ENCODE measurements at regions not wholly inside any gene's neighbourhood (a gene's known extent, or its start where the extent isn't known, plus 50 kb on each side); places are given as distances from the start of the nearest gene placed in this dataset.

DNA sequence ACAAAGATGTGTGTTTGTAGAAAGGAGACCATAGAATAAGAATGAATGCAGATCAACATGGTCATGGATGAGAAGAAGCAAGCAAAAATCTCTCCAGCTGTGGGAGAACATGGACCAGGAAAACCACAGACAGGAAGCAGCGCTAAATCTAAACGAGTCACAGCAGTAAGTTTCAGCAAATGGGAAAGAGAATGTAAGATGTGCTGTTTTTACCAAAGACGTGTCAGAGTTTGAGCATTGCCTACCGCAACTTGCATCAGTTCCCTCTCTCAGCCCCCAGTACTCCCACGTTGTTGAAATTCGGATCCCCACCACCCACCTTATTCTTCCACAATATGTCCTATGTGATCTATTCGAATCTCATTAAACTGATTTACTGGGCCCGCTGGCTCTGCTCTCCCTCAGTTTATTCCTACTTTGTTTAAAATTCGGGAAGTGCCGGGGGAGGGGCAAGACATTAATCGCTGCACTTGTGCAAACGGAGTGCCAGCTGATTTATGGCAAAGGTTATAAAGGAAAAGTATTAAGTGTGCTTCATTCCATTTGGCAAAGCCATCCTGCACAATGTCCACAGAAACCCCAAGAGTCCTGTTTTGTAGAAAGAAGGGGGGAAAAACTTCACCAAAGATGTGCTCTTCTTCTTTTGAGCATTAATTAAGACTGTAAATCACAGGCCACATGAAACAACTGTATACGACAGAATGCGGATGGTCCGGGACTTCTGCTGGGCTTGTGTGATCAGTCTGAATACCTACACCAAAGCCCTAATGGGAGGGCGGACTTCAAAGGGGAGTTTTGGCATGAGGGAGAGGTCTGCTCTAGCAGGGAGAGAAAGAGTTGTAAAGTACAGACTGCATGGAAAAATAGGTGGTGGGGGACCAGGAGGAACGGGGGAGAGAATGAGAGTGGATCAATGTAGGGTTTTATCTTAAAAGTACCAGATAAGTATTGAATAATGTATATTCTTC, 59.1 kb upstream of the PRDM1 start:
- no peak for FAIRE-seq
- no peaks in the 10 kb centered on the region for H3K36me3 ChIP-seq (ENCODE audit: insufficient read depth, low read length)
- H3K36me3 Mint-ChIP-seq (ENCODE audit: low read depth, unreplicated experiment) = no peaks in the 10 kb centered on the region
- H4K20me1 ChIP-seq (ENCODE audit: insufficient read depth, low read length) = no peaks in the 10 kb centered on the region
- H3K4me2 ChIP-seq (ENCODE audit: low read length) = peak overlapping the region; percentile 22
- H3K27ac ChIP-seq (ENCODE audit: low read depth, low read length) = no peak overlapping the region
- peaks cover 2% of the 10 kb centered on the region for H3K9me3 Mint-ChIP-seq (ENCODE audit: unreplicated experiment)
- H3K4me1 Mint-ChIP-seq (ENCODE audit: low read depth, unreplicated experiment) = peaks cover 8% of the 10 kb centered on the region
- H3K79me2 ChIP-seq (ENCODE audit: insufficient read depth, low read length) = no peaks in the 10 kb centered on the region
- no peaks in the 10 kb centered on the region for H3K9me3 ChIP-seq (ENCODE audit: insufficient read depth, low read depth, low read length)
- TF ChIP-seq EZH2 (IDR thresholded peaks at IDR 0.05; ENCODE audit: insufficient read depth, low read length) = no peak
- TF ChIP-seq, protein P1, sequence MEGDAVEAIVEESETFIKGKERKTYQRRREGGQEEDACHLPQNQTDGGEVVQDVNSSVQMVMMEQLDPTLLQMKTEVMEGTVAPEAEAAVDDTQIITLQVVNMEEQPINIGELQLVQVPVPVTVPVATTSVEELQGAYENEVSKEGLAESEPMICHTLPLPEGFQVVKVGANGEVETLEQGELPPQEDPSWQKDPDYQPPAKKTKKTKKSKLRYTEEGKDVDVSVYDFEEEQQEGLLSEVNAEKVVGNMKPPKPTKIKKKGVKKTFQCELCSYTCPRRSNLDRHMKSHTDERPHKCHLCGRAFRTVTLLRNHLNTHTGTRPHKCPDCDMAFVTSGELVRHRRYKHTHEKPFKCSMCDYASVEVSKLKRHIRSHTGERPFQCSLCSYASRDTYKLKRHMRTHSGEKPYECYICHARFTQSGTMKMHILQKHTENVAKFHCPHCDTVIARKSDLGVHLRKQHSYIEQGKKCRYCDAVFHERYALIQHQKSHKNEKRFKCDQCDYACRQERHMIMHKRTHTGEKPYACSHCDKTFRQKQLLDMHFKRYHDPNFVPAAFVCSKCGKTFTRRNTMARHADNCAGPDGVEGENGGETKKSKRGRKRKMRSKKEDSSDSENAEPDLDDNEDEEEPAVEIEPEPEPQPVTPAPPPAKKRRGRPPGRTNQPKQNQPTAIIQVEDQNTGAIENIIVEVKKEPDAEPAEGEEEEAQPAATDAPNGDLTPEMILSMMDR (IDR thresholded peaks at IDR 0.05; ENCODE audit: insufficient read depth, low read depth, low read length) = no peak
- H3K9ac ChIP-seq (ENCODE audit: low read length) = no peak overlapping the region
- no peaks in the 10 kb centered on the region for H3K27me3 ChIP-seq (ENCODE audit: insufficient read depth, low read length)
- peak; percentile 17 for DNase-seq (ENCODE audit: low read depth)
- H3K4me3 ChIP-seq (ENCODE audit: insufficient read depth, low read depth, low read length) = no peak overlapping the region
- no peaks in the 10 kb centered on the region for H3K4me1 ChIP-seq (ENCODE audit: insufficient read depth, low read length)
- no peak overlapping the region for H3K4me3 Mint-ChIP-seq (ENCODE audit: unreplicated experiment)
- peak overlapping the region; percentile 2 for H3K27ac Mint-ChIP-seq (ENCODE audit: unreplicated experiment)
- H2AFZ ChIP-seq (ENCODE audit: low read depth, low read length) = no peak overlapping the region
- no peaks in the 10 kb centered on the region for H3K27me3 Mint-ChIP-seq (ENCODE audit: low read depth, unreplicated experiment)

DNA sequence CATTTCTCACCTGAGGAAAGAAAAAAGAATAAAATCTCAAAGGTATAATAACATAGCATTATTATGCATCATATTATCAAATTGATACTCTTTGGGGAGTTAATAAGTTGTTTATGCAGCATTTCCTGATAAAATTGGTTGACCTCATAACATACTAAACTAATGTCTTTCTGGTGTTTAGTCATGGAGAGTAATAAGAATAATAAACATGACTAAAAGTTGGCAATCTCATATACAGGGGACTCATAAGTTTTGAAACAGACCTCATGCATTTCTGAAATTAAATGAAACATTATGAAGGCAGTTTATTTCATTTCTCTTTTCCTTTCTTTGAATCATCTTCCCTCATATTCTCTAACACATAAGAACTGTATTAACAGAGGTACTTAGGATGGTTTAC, 60.5 kb upstream of the PRDM1 start:
- H3K27ac ChIP-seq (ENCODE audit: low read depth, low read length) = no peak overlapping the region
- TF ChIP-seq EZH2 (IDR thresholded peaks at IDR 0.05; ENCODE audit: insufficient read depth, low read length) = no peak
- TF ChIP-seq, protein P1 (IDR thresholded peaks at IDR 0.05; ENCODE audit: insufficient read depth, low read depth, low read length) = no peak
- H3K4me2 ChIP-seq (ENCODE audit: low read length) = no peak overlapping the region
- no peak overlapping the region for H3K4me3 ChIP-seq (ENCODE audit: insufficient read depth, low read depth, low read length)
- no peaks in the 10 kb centered on the region for H3K9me3 ChIP-seq (ENCODE audit: insufficient read depth, low read depth, low read length)
- peak; percentile 39 for FAIRE-seq
- H3K27ac Mint-ChIP-seq (ENCODE audit: unreplicated experiment) = no peak overlapping the region
- H3K4me1 ChIP-seq (ENCODE audit: insufficient read depth, low read length) = no peaks in the 10 kb centered on the region
- no peaks in the 10 kb centered on the region for H3K36me3 Mint-ChIP-seq (ENCODE audit: low read depth, unreplicated experiment)
- no peak overlapping the region for H3K4me3 Mint-ChIP-seq (ENCODE audit: unreplicated experiment)
- peaks cover 3% of the 10 kb centered on the region for H3K27me3 Mint-ChIP-seq (ENCODE audit: low read depth, unreplicated experiment)
- H3K4me1 Mint-ChIP-seq (ENCODE audit: low read depth, unreplicated experiment) = peaks cover 8% of the 10 kb centered on the region
- H2AFZ ChIP-seq (ENCODE audit: low read depth, low read length) = no peak overlapping the region
- no peaks in the 10 kb centered on the region for H4K20me1 ChIP-seq (ENCODE audit: insufficient read depth, low read length)
- H3K9me3 Mint-ChIP-seq (ENCODE audit: unreplicated experiment) = peaks cover 2% of the 10 kb centered on the region
- H3K79me2 ChIP-seq (ENCODE audit: insufficient read depth, low read length) = no peaks in the 10 kb centered on the region
- no peaks in the 10 kb centered on the region for H3K36me3 ChIP-seq (ENCODE audit: insufficient read depth, low read length)
- no peaks in the 10 kb centered on the region for H3K27me3 ChIP-seq (ENCODE audit: insufficient read depth, low read length)
- H3K9ac ChIP-seq (ENCODE audit: low read length) = no peak overlapping the region
- DNase-seq (ENCODE audit: low read depth) = peak; percentile 43

DNA sequence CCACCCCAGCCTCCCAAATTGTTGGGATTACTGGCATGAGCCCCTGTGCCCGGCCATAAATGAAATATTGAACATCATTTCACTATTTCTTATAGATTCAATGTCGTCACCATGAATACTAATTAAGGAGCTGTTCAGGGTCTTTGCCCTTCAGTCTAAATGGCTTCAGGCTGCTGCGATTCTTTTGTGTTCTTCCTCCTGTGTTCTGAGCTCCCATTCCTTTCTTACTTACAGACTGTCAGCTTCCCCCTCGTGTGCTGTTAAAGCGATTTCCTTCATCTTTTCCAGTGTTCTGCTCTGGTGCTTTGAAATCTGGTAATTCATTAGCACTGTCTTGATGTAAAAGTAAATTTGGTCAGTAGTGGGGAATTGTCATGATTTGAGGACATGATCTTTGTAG, 63.3 kb upstream of the PRDM1 start:
- Histone ChIP-seq H3K4me2 (ENCODE audit: low read length) (no peak overlapping the region), H3K27me3 (ENCODE audit: insufficient read depth, low read length) (no peaks in the 10 kb centered on the region), H3K4me3 (ENCODE audit: insufficient read depth, low read depth, low read length) (no peak overlapping the region), H2AFZ (ENCODE audit: low read depth, low read length) (no peak overlapping the region), H3K9ac (ENCODE audit: low read length) (no peak overlapping the region), H3K9me3 (ENCODE audit: insufficient read depth, low read depth, low read length) (no peaks in the 10 kb centered on the region), H3K27ac (ENCODE audit: low read depth, low read length) (no peak overlapping the region), H3K4me1 (ENCODE audit: insufficient read depth, low read length) (no peaks in the 10 kb centered on the region), H4K20me1 (ENCODE audit: insufficient read depth, low read length) (no peaks in the 10 kb centered on the region), H3K79me2 (ENCODE audit: insufficient read depth, low read length) (no peaks in the 10 kb centered on the region), H3K36me3 (ENCODE audit: insufficient read depth, low read length) (no peaks in the 10 kb centered on the region)
- FAIRE-seq = no peak
- H3K27me3 Mint-ChIP-seq (ENCODE audit: low read depth, unreplicated experiment) = peaks cover 3% of the 10 kb centered on the region
- H3K27ac Mint-ChIP-seq (ENCODE audit: unreplicated experiment) = no peak overlapping the region
- H3K4me3 Mint-ChIP-seq (ENCODE audit: unreplicated experiment) = no peak overlapping the region
- TF ChIP-seq, protein P1 (IDR thresholded peaks at IDR 0.05; ENCODE audit: insufficient read depth, low read depth, low read length) = no peak
- no peak for TF ChIP-seq EZH2 (IDR thresholded peaks at IDR 0.05; ENCODE audit: insufficient read depth, low read length)
- H3K4me1 Mint-ChIP-seq (ENCODE audit: low read depth, unreplicated experiment) = peaks cover 5% of the 10 kb centered on the region
- DNase-seq (ENCODE audit: low read depth) = no peak
- no peaks in the 10 kb centered on the region for H3K36me3 Mint-ChIP-seq (ENCODE audit: low read depth, unreplicated experiment)
- H3K9me3 Mint-ChIP-seq (ENCODE audit: unreplicated experiment) = no peaks in the 10 kb centered on the region
